H9 (cell line): ENCODE measurements at regions not wholly inside any gene's neighbourhood (a gene's known extent, or its start where the extent isn't known, plus 50 kb on each side); places are given as distances from the start of the nearest gene placed in this dataset.

Experiments
- DNase-seq: peaks from one replicate; pipeline ENCODE4 v3.0.0-alpha.2; 2017
- H2AFZ ChIP-seq: one replicate; pipeline ENCODE4 v1.6.1; 2013; ENCODE audit warnings: mild to moderate bottlenecking, low read length, control low read depth, moderate library complexity
- H2AK5ac ChIP-seq: 2 replicates; pipeline ENCODE4 v1.6.1; 2013; ENCODE audit warnings: low read length, control low read depth, mixed read lengths; ENCODE audit not compliant: insufficient read length
- H2BK120ac ChIP-seq: one replicate; pipeline ENCODE4 v1.6.1; 2013; ENCODE audit warnings: low read depth, mild to moderate bottlenecking, low read length, control low read depth, inconsistent platforms; ENCODE audit not compliant: poor library complexity, severe bottlenecking
- H2BK12ac ChIP-seq: 2 replicates; pipeline ENCODE4 v1.6.1; 2013; ENCODE audit warnings: low read length, control low read depth, mixed read lengths, low read depth; ENCODE audit not compliant: insufficient read length
- H2BK15ac ChIP-seq: 2 replicates; pipeline ENCODE4 v1.6.1; 2013; ENCODE audit warnings: low read depth, low read length, control low read depth
- H2BK20ac ChIP-seq: one replicate; pipeline ENCODE4 v1.6.1; 2013; ENCODE audit warnings: low read depth, mild to moderate bottlenecking, low read length, control low read depth, inconsistent platforms; ENCODE audit not compliant: poor library complexity, severe bottlenecking
- H2BK5ac ChIP-seq: 2 replicates; pipeline ENCODE4 v1.6.1; 2013; ENCODE audit warnings: low read length, control low read depth, mixed read lengths; ENCODE audit not compliant: insufficient read length
- H3K14ac ChIP-seq: 2 replicates; pipeline ENCODE4 v1.6.1; 2013; ENCODE audit warnings: low read length, control low read depth; ENCODE audit not compliant: insufficient read depth
- H3K18ac ChIP-seq: 2 replicates; pipeline ENCODE4 v1.6.1; 2013; ENCODE audit warnings: low read depth, mild to moderate bottlenecking, mixed read lengths, low read length, control low read depth; ENCODE audit not compliant: insufficient read length
- H3K23ac ChIP-seq: 2 replicates; pipeline ENCODE4 v1.6.1; 2013; ENCODE audit warnings: low read length, control low read depth, mixed read lengths, low read depth; ENCODE audit not compliant: insufficient read length
- H3K23me2 ChIP-seq: 2 replicates; pipeline ENCODE4 v1.6.1; 2013; ENCODE audit warnings: low read depth, mild to moderate bottlenecking, mixed read lengths, low read length, control low read depth; ENCODE audit not compliant: insufficient read length, poor library complexity, severe bottlenecking
- H3K27ac ChIP-seq: 2 replicates; pipeline ENCODE4 v1.5.1; 2013; ENCODE audit warnings: low read length, control low read depth, mixed read lengths, low read depth; ENCODE audit not compliant: insufficient read length
- H3K27me3 ChIP-seq: 2 replicates; pipeline ENCODE4 v1.6.1; 2013; ENCODE audit warnings: low read length, control low read depth, inconsistent platforms; ENCODE audit not compliant: insufficient read depth
- H3K4ac ChIP-seq: 2 replicates; pipeline ENCODE4 v1.6.1; 2013; ENCODE audit warnings: low read depth, mild to moderate bottlenecking, control low read depth, inconsistent platforms, low read length, moderate library complexity
- H3K4me1 ChIP-seq: 2 replicates; pipeline ENCODE4 v1.6.1; 2013; ENCODE audit warnings: low read length, control low read depth, inconsistent platforms; ENCODE audit not compliant: insufficient read depth
- H3K4me2 ChIP-seq: 2 replicates; pipeline ENCODE4 v1.6.1; 2013; ENCODE audit warnings: low read length, control low read depth, mixed read lengths; ENCODE audit not compliant: insufficient read length, insufficient read depth
- H3K56ac ChIP-seq: 2 replicates; pipeline ENCODE4 v1.6.1; 2013; ENCODE audit warnings: low read depth, mild to moderate bottlenecking, mixed read lengths, low read length, control low read depth; ENCODE audit not compliant: insufficient read length
- H3K79me1 ChIP-seq: 2 replicates; pipeline ENCODE4 v1.6.1; 2013; ENCODE audit warnings: low read depth, mild to moderate bottlenecking, moderate library complexity, low read length, control low read depth, inconsistent platforms; ENCODE audit not compliant: insufficient read depth, poor library complexity, severe bottlenecking
- H3K79me2 ChIP-seq: 2 replicates; pipeline ENCODE4 v1.6.1; 2013; ENCODE audit warnings: low read length, control low read depth, inconsistent platforms; ENCODE audit not compliant: insufficient read depth
- H3K9ac ChIP-seq: 2 replicates; pipeline ENCODE4 v1.6.1; 2013; ENCODE audit warnings: low read length, control low read depth, mixed read lengths; ENCODE audit not compliant: insufficient read length; ENCODE audit errors: extremely low read depth
- H3K9me3 ChIP-seq: one replicate; pipeline ENCODE4 v1.6.1; 2013; ENCODE audit warnings: low read depth, low read length, inconsistent platforms; ENCODE audit not compliant: control insufficient read depth
- H3T11ph ChIP-seq: one replicate; pipeline ENCODE4 v1.6.1; 2013; ENCODE audit warnings: mild to moderate bottlenecking, low read length, control low read depth, inconsistent platforms
- H4K20me1 ChIP-seq: one replicate; pipeline ENCODE4 v1.6.1; 2013; ENCODE audit not compliant: control insufficient read depth, insufficient read length, insufficient read depth
- H4K5ac ChIP-seq: 2 replicates; pipeline ENCODE4 v1.6.1; 2013; ENCODE audit warnings: low read depth, mild to moderate bottlenecking, mixed read lengths, low read length, control low read depth; ENCODE audit not compliant: insufficient read length
- H4K8ac ChIP-seq: replicated peaks from 2 replicates; pipeline ENCODE4 v1.6.1; 2013; ENCODE audit warnings: low read length, control low read depth, mixed read lengths, low read depth; ENCODE audit not compliant: insufficient read length
- H4K91ac ChIP-seq: 2 replicates; pipeline ENCODE4 v1.6.1; 2013; ENCODE audit warnings: low read depth, mild to moderate bottlenecking, moderate library complexity, mixed read lengths, low read length, control low read depth; ENCODE audit not compliant: insufficient read length
- H3K27ac Mint-ChIP-seq, 3 experiments: 2 replicates in 2 of 3; 3 replicates in 1 of 3; pipeline ENCODE4 v1.8.0; 2020 to 2021; ENCODE audit warnings: mixed read lengths in 3 of 3, mild to moderate bottlenecking in 1 of 3, moderate library complexity in 1 of 3
- H3K27me3 Mint-ChIP-seq: 2 replicates; pipeline ENCODE4 v1.8.0; 2021; ENCODE audit warnings: low read depth, mild to moderate bottlenecking, moderate library complexity, mixed read lengths
- H3K36me3 Mint-ChIP-seq, 3 experiments: 2 replicates in 2 of 3; 3 replicates in 1 of 3; pipeline ENCODE4 v1.8.0; 2020 to 2021; ENCODE audit warnings: low read depth in 3 of 3, mixed read lengths in 3 of 3; ENCODE audit not compliant: insufficient read depth in 1 of 3
- H3K4me1 Mint-ChIP-seq, 2 experiments: 2 replicates each; pipeline ENCODE4 v1.8.0; 2020; ENCODE audit warnings: mixed read lengths in 2 of 2
- H3K4me3 Mint-ChIP-seq, 2 experiments: 2 replicates in 1 of 2; 3 replicates in 1 of 2; pipeline ENCODE4 v1.8.0; 2020 to 2021; ENCODE audit warnings: mild to moderate bottlenecking in 2 of 2, mixed read lengths in 2 of 2, moderate library complexity in 1 of 2
- H3K9me3 Mint-ChIP-seq, 2 experiments: 2 replicates in 1 of 2; 3 replicates in 1 of 2; pipeline ENCODE4 v1.8.0; 2020; ENCODE audit warnings: mild to moderate bottlenecking in 2 of 2, mixed read lengths in 2 of 2, moderate library complexity in 1 of 2
- CTCF ChIP-seq: fragments of 200-600 bp; sonication (generic); conservative IDR thresholded peaks from 3 replicates; pipeline ENCODE4 v1.8.0; 2021; ENCODE audit warnings: antibody characterized with exemption, mild to moderate bottlenecking
- WGBS: extraction: QIAGEN DNeasy Blood & Tissue Kit; methylation state at CpG from one replicate; pipeline ENCODE4 v1.1.7; 2013; ENCODE audit warnings: missing lambda C conversion rate, low lambda C conversion rate, mixed read lengths; ENCODE audit not compliant: insufficient read length; ENCODE audit errors: extremely low coverage; 5-methylcytosine and 5-hydroxymethylcytosine counted together

- no peaks in the 10 kb centered on the region; a peak in 1 of 7 replicates for H3K36me3 Mint-ChIP-seq
- H3K18ac ChIP-seq = no peak overlapping the region
- no peak for TF ChIP-seq CTCF
- H4K91ac ChIP-seq = no peak overlapping the region
- H3K79me1 ChIP-seq = no peaks in the 10 kb centered on the region
- no peak for DNase-seq
- no peak overlapping the region for H2BK20ac ChIP-seq
- no CpG with 5 or more reads among the region's 29 CpGs for WGBS
- no peak overlapping the region for H2BK12ac ChIP-seq
- H3K27ac ChIP-seq = no peak overlapping the region
- no peak overlapping the region for H2BK120ac ChIP-seq
- H3K4me1 Mint-ChIP-seq = peaks cover 32 to 39% of the 10 kb centered on the region in 2 experiments
- no peak overlapping the region for H3K23ac ChIP-seq
- H3T11ph ChIP-seq = no peak overlapping the region
- no peak overlapping the region for H3K9ac ChIP-seq
- H3K4me3 Mint-ChIP-seq = peak overlapping the region in 1 of 2 experiments; percentile 5; a peak in 2 of 5 replicates
- H3K23me2 ChIP-seq = no peaks in the 10 kb centered on the region
- H3K27ac Mint-ChIP-seq = no peak overlapping the region; a peak in 1 of 7 replicates
- peaks cover 15% of the 10 kb centered on the region; the same call in 1 of the 2 replicates for H3K4me1 ChIP-seq
- H2BK5ac ChIP-seq = no peak overlapping the region
- H2BK15ac ChIP-seq = no peak overlapping the region
- H3K9me3 Mint-ChIP-seq = no peaks in the 10 kb centered on the region; a peak in 1 of 5 replicates
- H4K20me1 ChIP-seq = no peaks in the 10 kb centered on the region
- H3K27me3 Mint-ChIP-seq = peaks cover 35% of the 10 kb centered on the region
- H3K4me2 ChIP-seq = no peak overlapping the region
- H2AK5ac ChIP-seq = no peak overlapping the region
- H3K9me3 ChIP-seq = no peaks in the 10 kb centered on the region
- H3K4ac ChIP-seq = no peak overlapping the region
- no peak overlapping the region for H3K56ac ChIP-seq
- peaks cover 2% of the 10 kb centered on the region; the same call in 1 of the 2 replicates for H3K27me3 ChIP-seq
- H3K14ac ChIP-seq = peak overlapping the region; percentile 24; the same call in 1 of the 2 replicates
- no peak overlapping the region for H4K8ac ChIP-seq
- no peak overlapping the region for H4K5ac ChIP-seq
- H3K79me2 ChIP-seq = no peaks in the 10 kb centered on the region
- no peak overlapping the region for H2AFZ ChIP-seq
Measured at GRCh38 chr22:48340727-48341709, 1486.7 kb downstream of the BRD1 start.
